ENCODE measurements at regions not wholly inside any gene's neighbourhood (a gene's known extent, or its start where the extent isn't known, plus 50 kb on each side); places are given as distances from the start of the nearest gene placed in this dataset.
A peak's percentile ranks its signal among the peaks of the same experiment; 100 is the strongest.

DNA sequence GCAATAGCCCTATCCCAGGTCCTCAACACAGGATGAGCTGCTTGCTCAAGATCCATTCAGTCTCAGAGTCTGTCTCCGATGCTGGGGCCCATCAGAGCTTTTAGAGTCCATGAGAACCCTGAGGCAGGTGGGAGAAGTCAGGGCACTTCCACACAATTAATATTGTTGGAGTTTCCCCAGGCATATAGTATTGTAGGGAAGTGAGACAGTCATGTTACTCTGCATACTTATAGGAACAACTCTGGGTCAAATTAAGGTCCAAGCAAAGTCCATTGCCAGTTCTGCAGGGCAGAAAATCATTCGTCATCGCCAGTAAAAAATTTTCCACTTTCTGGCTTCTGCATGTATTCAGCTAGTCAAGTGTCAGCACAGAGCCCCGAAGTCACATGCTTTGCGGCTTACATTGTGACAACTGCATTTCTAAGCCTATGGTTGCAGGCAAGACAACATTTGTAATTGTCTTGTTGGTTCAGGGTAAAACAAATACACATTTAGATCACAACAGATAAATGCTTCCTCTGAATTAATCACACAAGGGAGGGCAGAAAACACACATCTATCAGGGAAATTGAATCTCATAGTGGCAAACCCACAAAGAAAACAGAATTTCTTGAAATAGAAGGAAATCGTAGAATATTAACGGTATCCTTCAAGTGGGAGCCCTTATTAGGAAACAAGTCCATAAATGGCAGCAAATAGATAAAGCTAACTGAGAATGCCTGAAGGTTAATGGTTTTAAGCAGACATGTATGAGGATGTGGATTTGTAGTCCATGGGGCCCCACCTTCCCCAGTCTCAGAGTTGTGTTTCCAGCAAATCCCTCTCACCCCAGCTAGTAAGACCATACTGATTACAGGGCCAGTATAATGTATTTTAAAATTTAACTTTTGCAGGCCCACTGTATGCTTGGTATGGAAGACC is 412.1 kb upstream of the RASGEF1B start:
- ATAC-seq (peak in 1 of 2 donors; percentile 32), DNase-seq (no peak)
- no peaks in the 10 kb centered on the region for H3K36me3 ChIP-seq
- H3K9me3 ChIP-seq = no peaks in the 10 kb centered on the region
- H3K4me1 ChIP-seq = no peaks in the 10 kb centered on the region
- no peak overlapping the region for H3K4me3 ChIP-seq
- TF ChIP-seq CTCF (IDR thresholded peaks at IDR 0.05) = no peak
- no peaks in the 10 kb centered on the region for H3K27me3 ChIP-seq (ENCODE audit: low read depth)
- intact Hi-C loops (cut with DNase I) = no loop called here
- no peak overlapping the region for H3K27ac ChIP-seq

GRCh38 chr4:81883004-81883403 is 411.3 kb upstream of the RASGEF1B start:
- Histone ChIP-seq H3K9me3 (no peaks in the 10 kb centered on the region), H3K36me3 (no peaks in the 10 kb centered on the region), H3K4me1 (no peaks in the 10 kb centered on the region), H3K27ac (no peak overlapping the region), H3K4me3 (no peak overlapping the region), H3K27me3 (ENCODE audit: low read depth) (no peaks in the 10 kb centered on the region)
- intact Hi-C loops (cut with DNase I) = no loop called here
- TF ChIP-seq CTCF (IDR thresholded peaks at IDR 0.05) = no peak
- ATAC-seq (no peak), DNase-seq (no peak)

DNA sequence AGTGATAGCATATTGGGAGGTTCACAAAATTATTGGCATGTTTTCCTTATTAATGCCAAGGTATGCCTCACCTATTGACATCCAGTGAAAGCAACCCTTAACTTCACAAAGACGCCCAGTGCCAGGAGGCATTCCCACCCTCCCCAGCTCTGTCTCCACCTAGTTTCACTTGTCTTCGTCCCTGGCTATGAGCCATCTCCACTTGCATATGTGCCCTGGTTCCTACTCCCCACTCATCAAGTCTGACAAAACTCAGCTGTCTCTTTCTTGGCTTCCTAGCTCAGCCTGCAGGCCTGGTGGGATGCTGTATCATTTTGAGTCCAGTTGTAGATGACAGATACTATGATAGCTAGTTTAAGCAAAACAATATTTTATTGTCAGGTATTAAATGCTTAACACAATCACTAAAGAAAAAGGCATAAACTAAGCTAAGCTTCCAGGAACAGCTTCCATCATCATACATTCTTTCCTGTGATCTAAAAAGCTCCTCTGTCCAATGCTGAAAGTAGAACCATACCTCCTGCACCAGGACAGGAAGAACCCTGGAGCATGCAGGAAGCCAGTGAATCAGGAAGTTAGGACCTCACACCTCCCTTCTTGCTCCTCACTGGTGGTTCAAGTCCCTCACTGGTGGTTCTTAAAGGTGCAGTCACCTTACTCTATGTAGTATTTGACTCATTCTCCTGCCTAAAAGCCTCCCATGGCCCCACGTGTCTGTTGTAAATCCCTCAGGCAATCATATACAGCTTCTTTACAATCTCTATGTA is 410.3 kb upstream of the RASGEF1B start:
- H3K9me3 ChIP-seq = no peaks in the 10 kb centered on the region
- H3K36me3 ChIP-seq = no peaks in the 10 kb centered on the region
- no peaks in the 10 kb centered on the region for H3K4me1 ChIP-seq
- no peak for DNase-seq
- H3K27ac ChIP-seq = no peak overlapping the region
- no peaks in the 10 kb centered on the region for H3K27me3 ChIP-seq (ENCODE audit: low read depth)
- intact Hi-C loops (cut with DNase I) = no loop called here
- no peak for TF ChIP-seq CTCF (IDR thresholded peaks at IDR 0.05)
- no peak overlapping the region for H3K4me3 ChIP-seq
- no peak for ATAC-seq

DNA sequence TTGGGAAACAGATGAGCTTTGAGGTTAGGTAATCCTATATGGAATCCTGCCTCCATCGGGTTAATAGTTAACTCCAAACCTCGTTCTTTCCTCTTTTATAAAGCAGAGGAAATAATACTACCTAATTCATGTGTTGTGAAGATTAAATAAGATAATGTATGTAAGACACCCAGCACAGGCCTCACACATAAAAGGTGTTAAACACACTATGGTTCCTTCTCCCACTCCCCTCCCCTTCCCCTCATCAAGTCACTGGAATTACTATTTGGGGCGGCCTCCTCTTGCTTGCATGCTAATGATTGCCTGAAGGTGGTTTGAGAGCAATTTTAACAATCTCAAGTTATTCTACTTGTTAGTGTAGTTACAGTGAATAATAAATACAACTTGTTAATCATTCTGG is 404.4 kb upstream of the RASGEF1B start:
- intact Hi-C loops (cut with DNase I) = no loop called here
- Histone ChIP-seq H3K27ac (no peak overlapping the region), H3K36me3 (no peaks in the 10 kb centered on the region), H3K4me1 (no peaks in the 10 kb centered on the region), H3K27me3 (ENCODE audit: low read depth) (no peaks in the 10 kb centered on the region), H3K4me3 (no peak overlapping the region), H3K9me3 (no peaks in the 10 kb centered on the region)
- no peak for TF ChIP-seq CTCF (IDR thresholded peaks at IDR 0.05)
- DNase-seq = no peak
- ATAC-seq = no peak

GRCh38 chr4:81874661-81875515 is 403.2 kb upstream of the RASGEF1B start:
- intact Hi-C loops (cut with DNase I) = no loop called here
- no peaks in the 10 kb centered on the region for H3K27me3 ChIP-seq (ENCODE audit: low read depth)
- ATAC-seq (no peak), DNase-seq (no peak)
- no peaks in the 10 kb centered on the region for H3K4me1 ChIP-seq
- H3K36me3 ChIP-seq = no peaks in the 10 kb centered on the region
- TF ChIP-seq CTCF (IDR thresholded peaks at IDR 0.05) = no peak
- no peak overlapping the region for H3K27ac ChIP-seq
- no peak overlapping the region for H3K4me3 ChIP-seq
- H3K9me3 ChIP-seq = no peaks in the 10 kb centered on the region
